ENCODE measurements at regions not wholly inside any gene's neighbourhood (a gene's known extent, or its start where the extent isn't known, plus 50 kb on each side); places are given as distances from the start of the nearest gene placed in this dataset.

DNA sequence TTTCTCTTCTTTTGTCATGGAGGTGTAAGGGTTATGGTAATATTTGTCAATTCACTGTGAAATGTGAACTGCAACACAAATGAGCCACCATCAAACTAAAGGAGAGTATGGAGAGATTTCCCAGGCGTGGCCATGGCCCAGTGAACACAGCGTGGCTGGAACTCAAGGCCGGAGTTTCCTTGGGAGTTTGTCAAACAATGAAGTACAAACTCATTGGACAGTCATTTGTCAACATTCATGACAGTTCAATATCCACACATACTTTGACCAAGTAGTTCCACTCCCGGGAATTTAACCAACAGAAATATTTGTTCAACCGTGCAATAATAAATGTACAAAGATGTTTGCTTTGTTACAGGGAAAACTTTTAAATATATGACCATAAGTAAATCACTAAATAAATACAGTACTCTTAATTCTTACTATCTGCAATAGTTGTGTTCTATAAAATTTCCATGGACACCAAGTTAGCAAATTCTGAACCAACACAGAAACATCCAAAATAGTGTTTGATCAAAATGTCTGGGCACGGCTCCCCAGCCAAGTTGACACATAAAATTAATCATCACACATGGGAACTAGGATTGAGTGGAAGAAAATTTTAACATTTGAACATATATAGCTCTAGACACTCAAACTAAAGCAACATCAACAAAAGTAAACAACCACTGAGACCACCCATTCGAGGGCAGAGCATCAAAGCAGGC, 87.1 kb downstream of the DIRAS2 start:
- TF ChIP-seq, protein P1, sequence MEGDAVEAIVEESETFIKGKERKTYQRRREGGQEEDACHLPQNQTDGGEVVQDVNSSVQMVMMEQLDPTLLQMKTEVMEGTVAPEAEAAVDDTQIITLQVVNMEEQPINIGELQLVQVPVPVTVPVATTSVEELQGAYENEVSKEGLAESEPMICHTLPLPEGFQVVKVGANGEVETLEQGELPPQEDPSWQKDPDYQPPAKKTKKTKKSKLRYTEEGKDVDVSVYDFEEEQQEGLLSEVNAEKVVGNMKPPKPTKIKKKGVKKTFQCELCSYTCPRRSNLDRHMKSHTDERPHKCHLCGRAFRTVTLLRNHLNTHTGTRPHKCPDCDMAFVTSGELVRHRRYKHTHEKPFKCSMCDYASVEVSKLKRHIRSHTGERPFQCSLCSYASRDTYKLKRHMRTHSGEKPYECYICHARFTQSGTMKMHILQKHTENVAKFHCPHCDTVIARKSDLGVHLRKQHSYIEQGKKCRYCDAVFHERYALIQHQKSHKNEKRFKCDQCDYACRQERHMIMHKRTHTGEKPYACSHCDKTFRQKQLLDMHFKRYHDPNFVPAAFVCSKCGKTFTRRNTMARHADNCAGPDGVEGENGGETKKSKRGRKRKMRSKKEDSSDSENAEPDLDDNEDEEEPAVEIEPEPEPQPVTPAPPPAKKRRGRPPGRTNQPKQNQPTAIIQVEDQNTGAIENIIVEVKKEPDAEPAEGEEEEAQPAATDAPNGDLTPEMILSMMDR (IDR thresholded peaks at IDR 0.05), result no peak
- no peak for TF ChIP-seq POLR2A (IDR thresholded peaks at IDR 0.05)
- Histone ChIP-seq H3K27me3 (no peaks in the 10 kb centered on the region), H3K4me1 (no peaks in the 10 kb centered on the region), H3K4me3 (no peak overlapping the region), H3K27ac (no peak overlapping the region), H3K36me3 (ENCODE audit: low read depth, missing control alignments) (no peaks in the 10 kb centered on the region), H3K9me3 (no peaks in the 10 kb centered on the region)
- intact Hi-C loops (cut with DNase I; ENCODE audit: low total_unique reads), result no loop called here
- no peak for DNase-seq
- 90 to 91% methylated on average over 7 of the region's 7 CpGs for whole genome bisulfite sequencing, 2 donors

DNA sequence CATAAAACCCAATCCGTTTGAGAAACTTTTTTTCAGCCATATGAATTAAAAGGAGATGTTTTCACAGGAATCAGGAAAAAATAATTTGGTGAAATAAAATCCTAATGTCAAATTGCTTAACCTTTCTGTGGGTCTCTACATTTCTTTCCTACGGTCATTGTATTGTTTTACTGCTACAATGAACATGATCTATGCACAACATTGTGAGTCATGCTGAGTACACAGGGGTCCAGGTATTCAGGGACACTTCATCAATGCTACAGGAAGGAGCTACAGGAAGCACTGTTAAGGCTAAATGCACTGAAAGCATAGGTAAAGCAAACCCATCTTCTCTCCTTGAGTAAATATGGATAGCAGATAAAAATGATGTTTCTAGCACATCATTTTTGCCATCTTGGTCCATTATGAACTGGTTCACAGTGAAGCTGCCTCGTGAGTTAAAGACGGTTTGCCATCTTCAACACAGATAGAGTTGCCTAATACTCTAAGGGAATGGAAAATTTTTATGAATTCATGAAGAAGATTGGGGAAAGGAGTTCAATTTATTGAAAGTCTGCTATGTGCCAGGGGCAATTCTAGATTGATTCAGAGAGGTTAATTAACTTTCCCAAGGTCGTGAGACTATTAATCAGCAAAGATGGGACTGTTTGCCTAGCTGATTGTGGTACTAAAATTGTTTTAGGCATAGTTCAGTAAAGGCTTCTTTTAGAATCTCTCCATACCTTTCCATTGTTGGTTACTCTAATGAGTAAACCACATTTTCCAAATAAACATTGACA, 85.5 kb downstream of the DIRAS2 start:
- no peak for TF ChIP-seq POLR2A (IDR thresholded peaks at IDR 0.05)
- TF ChIP-seq, protein P1 (IDR thresholded peaks at IDR 0.05), result no peak
- Histone ChIP-seq H3K27me3 (no peaks in the 10 kb centered on the region), H3K4me1 (no peaks in the 10 kb centered on the region), H3K36me3 (ENCODE audit: low read depth, missing control alignments) (no peaks in the 10 kb centered on the region), H3K4me3 (no peak overlapping the region), H3K9me3 (no peaks in the 10 kb centered on the region), H3K27ac (no peak overlapping the region)
- intact Hi-C loops (cut with DNase I; ENCODE audit: low total_unique reads), result no loop called here
- DNase-seq, result no peak
- WGBS, 2 donors, result 85 to 87% methylated on average over 5 of the region's 5 CpGs

DNA sequence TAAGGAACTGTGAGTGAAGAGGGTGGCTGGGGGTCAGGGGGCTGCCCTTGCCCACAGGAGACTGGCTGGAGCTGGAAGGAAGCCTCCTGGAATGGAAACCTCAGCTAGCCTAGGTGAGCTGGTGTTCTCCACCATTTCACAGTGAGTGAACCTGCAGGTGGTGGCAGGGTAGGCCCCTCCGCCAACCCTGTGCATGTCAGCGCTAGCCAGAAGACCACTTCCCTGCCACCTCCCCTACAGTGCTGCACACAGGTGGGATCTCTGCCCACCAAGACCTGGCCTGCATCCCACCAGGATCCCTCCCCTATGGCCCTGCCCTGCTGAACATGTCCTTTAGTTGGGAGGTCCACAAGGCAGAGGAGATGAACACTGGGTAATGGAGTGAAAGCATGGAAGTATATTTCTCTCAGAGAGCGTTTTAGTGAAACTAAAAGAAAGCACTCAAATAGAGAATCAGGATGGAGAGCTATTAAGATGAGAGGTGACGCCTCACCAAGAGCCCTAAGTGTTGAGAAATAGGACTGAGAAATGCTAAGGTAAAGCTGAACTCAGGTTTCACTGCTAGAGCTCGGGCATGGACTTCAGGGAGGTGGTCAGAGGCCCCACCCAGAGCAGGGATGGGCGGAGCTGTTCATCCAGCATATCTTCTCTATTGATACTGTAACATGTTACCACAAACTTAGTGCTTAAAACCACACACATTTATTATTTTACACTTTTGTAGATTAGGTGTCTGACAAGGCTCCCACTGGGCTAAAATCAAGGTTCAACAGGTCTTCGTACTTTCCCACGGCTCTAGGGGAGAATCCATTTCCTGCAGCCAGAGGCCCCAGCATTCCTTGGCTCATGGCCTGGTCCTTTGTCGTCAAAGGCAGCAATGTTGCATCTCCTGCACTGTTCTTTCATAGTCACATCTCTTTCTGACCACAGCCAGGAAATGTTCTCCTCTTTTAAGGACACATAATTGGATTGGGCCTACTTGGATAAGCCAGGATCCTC, 83.2 kb downstream of the DIRAS2 start:
- 75 to 87% methylated on average over 7 to 9 of the region's 9 CpGs for WGBS, 2 donors
- TF ChIP-seq, protein P1 (IDR thresholded peaks at IDR 0.05), result no peak
- no peak for TF ChIP-seq POLR2A (IDR thresholded peaks at IDR 0.05)
- Histone ChIP-seq H3K4me1 (no peaks in the 10 kb centered on the region), H3K36me3 (ENCODE audit: low read depth, missing control alignments) (no peaks in the 10 kb centered on the region), H3K27ac (no peak overlapping the region), H3K9me3 (no peaks in the 10 kb centered on the region), H3K4me3 (no peak overlapping the region), H3K27me3 (no peaks in the 10 kb centered on the region)
- no peak for DNase-seq
- intact Hi-C loops (cut with DNase I; ENCODE audit: low total_unique reads), result no loop called here

Small RNA genes lying in the stretch of these regions (microRNA-seq; reads per million reads assigned to microRNA genes)
- 0 reads per million in 2 donors for gene MIR4290 (ENCODE audit: borderline number of aligned reads in 2 of 2, borderline replicate concordance in 1 of 2)

Small RNA genes lying in the stretch of these regions (small RNA-seq; reads per million reads assigned to genes)
- gene AL161629.2, result 0 reads per million in 2 donors
- gene MIR4290, result 0 reads per million in 2 donors

Measured in testis (tissue), 2 donors.